ENCODE measurements at regions not wholly inside any gene's neighbourhood (a gene's known extent, or its start where the extent isn't known, plus 50 kb on each side); places are given as distances from the start of the nearest gene placed in this dataset.

- no peak for TF ChIP-seq CTCF (IDR thresholded peaks at IDR 0.05)
- TF ChIP-seq POLR2A (IDR thresholded peaks at IDR 0.05): no peak
These were observed 139.2 kb upstream of the ROPN1 start for GRCh38 chr3:124131158-124131557.

Measured in Peyer's patch (tissue), 4 donors.